Mesothelial cell of epicardium (in vitro differentiated cells): ENCODE measurements at regions not wholly inside any gene's neighbourhood (a gene's known extent, or its start where the extent isn't known, plus 50 kb on each side); places are given as distances from the start of the nearest gene placed in this dataset.
A peak's percentile ranks its signal among the peaks of the same experiment; 100 is the strongest.

Source experiments
- DNase-seq, 2 experiments: peaks; one replicate each; pipeline ENCODE4 v3.0.0; 2021; ENCODE audit warnings: low spot score in 2 of 2; ENCODE audit not compliant: unreplicated experiment in 2 of 2
- H3K27ac Mint-ChIP-seq: 2 replicates; pipeline ENCODE4 v1.8.0; 2021; ENCODE audit warnings: mixed read lengths
- H3K27me3 Mint-ChIP-seq: 2 replicates; pipeline ENCODE4 v1.8.0; 2021; ENCODE audit warnings: low read depth, mixed read lengths
- H3K36me3 Mint-ChIP-seq: 2 replicates; pipeline ENCODE4 v1.8.0; 2021; ENCODE audit warnings: mixed read lengths
- H3K4me1 Mint-ChIP-seq: 2 replicates; pipeline ENCODE4 v1.8.0; 2021; ENCODE audit warnings: mixed read lengths
- H3K4me3 Mint-ChIP-seq: 2 replicates; pipeline ENCODE4 v1.8.0; 2021; ENCODE audit warnings: mild to moderate bottlenecking, moderate library complexity, mixed read lengths
- H3K9me3 Mint-ChIP-seq: 2 replicates; pipeline ENCODE4 v1.8.0; 2021; ENCODE audit warnings: mixed read lengths
- TF ChIP-seq, protein P1 (sequence below): fragments of 200-600 bp; sonication (generic); IDR thresholded peaks from one replicate; pipeline ENCODE4 v1.5.0; 2021; ENCODE audit warnings: antibody characterized with exemption; ENCODE audit not compliant: unreplicated experiment

DNA sequence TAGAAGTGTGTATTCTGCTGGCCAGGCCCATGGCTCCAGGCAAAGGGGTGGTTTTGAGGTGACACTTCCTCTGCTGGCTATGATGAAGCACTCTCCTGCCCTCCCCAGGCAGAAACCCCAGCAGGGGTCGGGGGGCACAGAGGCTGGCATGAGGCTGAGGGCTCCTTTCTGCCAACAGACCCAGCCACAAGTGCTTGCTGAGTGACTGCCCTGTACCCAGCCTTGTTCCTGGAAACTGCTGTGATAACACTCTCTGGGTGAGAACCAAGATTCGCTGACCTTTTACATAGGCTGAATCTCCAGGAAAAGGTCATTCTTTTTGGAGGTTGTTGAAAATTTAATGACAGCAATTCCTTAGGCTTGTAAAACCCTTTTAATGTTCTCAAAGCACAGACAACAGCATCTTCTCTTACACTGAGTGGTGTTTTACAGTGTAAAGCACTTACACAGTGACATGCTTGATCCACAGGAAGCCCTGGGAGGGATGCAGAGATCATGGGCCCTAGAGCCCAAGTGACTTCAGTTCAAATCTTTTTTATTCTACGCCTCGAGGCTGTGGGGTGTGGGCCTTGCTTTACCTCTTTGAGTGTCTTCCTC lies 155.5 kb upstream of the FGGY start:
- DNase-seq, result no peak
- TF ChIP-seq, protein P1, sequence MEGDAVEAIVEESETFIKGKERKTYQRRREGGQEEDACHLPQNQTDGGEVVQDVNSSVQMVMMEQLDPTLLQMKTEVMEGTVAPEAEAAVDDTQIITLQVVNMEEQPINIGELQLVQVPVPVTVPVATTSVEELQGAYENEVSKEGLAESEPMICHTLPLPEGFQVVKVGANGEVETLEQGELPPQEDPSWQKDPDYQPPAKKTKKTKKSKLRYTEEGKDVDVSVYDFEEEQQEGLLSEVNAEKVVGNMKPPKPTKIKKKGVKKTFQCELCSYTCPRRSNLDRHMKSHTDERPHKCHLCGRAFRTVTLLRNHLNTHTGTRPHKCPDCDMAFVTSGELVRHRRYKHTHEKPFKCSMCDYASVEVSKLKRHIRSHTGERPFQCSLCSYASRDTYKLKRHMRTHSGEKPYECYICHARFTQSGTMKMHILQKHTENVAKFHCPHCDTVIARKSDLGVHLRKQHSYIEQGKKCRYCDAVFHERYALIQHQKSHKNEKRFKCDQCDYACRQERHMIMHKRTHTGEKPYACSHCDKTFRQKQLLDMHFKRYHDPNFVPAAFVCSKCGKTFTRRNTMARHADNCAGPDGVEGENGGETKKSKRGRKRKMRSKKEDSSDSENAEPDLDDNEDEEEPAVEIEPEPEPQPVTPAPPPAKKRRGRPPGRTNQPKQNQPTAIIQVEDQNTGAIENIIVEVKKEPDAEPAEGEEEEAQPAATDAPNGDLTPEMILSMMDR, result no peak

GRCh38 chr1:59142311-59143132 lies 154.4 kb upstream of the FGGY start:
- peaks cover 38% of the 10 kb centered on the region for H3K4me1 Mint-ChIP-seq
- no peaks in the 10 kb centered on the region for H3K36me3 Mint-ChIP-seq

More for the DNA sequence above, 155.5 kb upstream of the FGGY start:
- H3K4me3 Mint-ChIP-seq, result no peak overlapping the region
- peaks cover 31% of the 10 kb centered on the region for H3K4me1 Mint-ChIP-seq
- no peak overlapping the region for H3K27ac Mint-ChIP-seq
- no peaks in the 10 kb centered on the region for H3K27me3 Mint-ChIP-seq
- H3K36me3 Mint-ChIP-seq, result no peaks in the 10 kb centered on the region
- no peaks in the 10 kb centered on the region for H3K9me3 Mint-ChIP-seq

DNA sequence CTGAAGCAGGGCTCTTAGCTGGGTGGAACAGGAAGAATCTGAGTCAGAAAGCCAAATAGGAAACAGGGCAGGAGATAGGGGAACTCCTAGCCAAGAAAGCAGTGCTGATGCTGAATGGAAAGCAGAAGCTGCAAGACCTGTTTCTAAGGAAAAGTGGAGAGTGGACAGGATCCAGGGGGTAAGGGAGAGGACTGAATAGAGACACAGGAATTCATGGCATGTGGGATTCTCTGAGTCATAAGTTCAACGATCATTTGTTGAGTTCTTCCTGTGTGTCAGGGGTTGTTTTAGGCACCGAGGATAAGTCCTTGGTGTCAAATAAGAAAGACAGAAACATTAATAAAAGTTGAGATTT lies 153.8 kb upstream of the FGGY start:
- peaks cover 36% of the 10 kb centered on the region for H3K4me1 Mint-ChIP-seq

More at GRCh38 chr1:59142311-59143132, 154.4 kb upstream of the FGGY start:
- TF ChIP-seq, protein P1, result no peak
- Mint-ChIP-seq H3K9me3 (no peaks in the 10 kb centered on the region), H3K4me3 (no peak overlapping the region), H3K27me3 (peaks cover 2% of the 10 kb centered on the region), H3K27ac (peak overlapping the region; percentile 82)
- DNase-seq, result no peak

GRCh38 chr1:59143811-59144210 lies 153.1 kb upstream of the FGGY start:
- TF ChIP-seq, protein P1, result no peak
- peaks cover 30% of the 10 kb centered on the region for H3K4me1 Mint-ChIP-seq
- H3K9me3 Mint-ChIP-seq, result no peaks in the 10 kb centered on the region

More for the DNA sequence above, 153.8 kb upstream of the FGGY start:
- no peak overlapping the region for H3K4me3 Mint-ChIP-seq
- no peaks in the 10 kb centered on the region for H3K9me3 Mint-ChIP-seq
- peak overlapping the region; percentile 82 for H3K27ac Mint-ChIP-seq
- DNase-seq, result no peak
- H3K27me3 Mint-ChIP-seq, result peaks cover 2% of the 10 kb centered on the region
- TF ChIP-seq, protein P1, result no peak
- no peaks in the 10 kb centered on the region for H3K36me3 Mint-ChIP-seq

DNA sequence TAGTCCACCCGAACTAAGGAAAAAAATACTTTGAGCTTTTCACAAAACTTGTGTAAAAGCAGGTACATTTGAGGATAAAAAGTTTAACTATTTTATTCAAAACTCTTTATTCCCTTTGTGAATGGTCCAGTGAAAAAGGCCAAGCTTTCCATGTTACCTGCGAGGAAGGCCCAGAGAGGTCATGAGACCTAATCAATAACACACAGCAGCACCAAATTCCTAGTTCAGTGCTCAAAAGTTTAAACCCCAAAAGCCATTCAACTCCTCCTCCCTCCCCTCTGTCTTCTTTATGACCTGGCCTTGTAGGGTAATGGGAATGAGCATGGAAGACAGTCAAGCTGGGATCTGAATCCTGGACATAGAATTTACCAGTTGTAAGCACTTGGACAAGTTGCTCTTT lies 151.9 kb upstream of the FGGY start:
- no peak for DNase-seq
- Mint-ChIP-seq H3K4me3 (no peak overlapping the region), H3K36me3 (no peaks in the 10 kb centered on the region), H3K4me1 (peaks cover 26% of the 10 kb centered on the region), H3K9me3 (no peaks in the 10 kb centered on the region), H3K27me3 (peaks cover 2% of the 10 kb centered on the region), H3K27ac (no peak overlapping the region)
- TF ChIP-seq, protein P1, result no peak

More at GRCh38 chr1:59143811-59144210, 153.1 kb upstream of the FGGY start:
- DNase-seq, result no peak
- Mint-ChIP-seq H3K27me3 (peaks cover 2% of the 10 kb centered on the region), H3K27ac (peak overlapping the region; percentile 1), H3K36me3 (no peaks in the 10 kb centered on the region), H3K4me3 (no peak overlapping the region)
